Suprapubic skin (tissue), 3 donors: ENCODE measurements at regions not wholly inside any gene's neighbourhood (a gene's known extent, or its start where the extent isn't known, plus 50 kb on each side); places are given as distances from the start of the nearest gene placed in this dataset.

Experiments
- POLR2A ChIP-seq, 2 donors: fragments of 450-650 bp; IDR thresholded peaks; one replicate each; pipeline ENCODE4 v1.6.1; 2017; ENCODE audit warnings: antibody characterized with exemption in 2 of 2, mild to moderate bottlenecking in 2 of 2, moderate library complexity in 2 of 2
- TF ChIP-seq, protein P1 (sequence below), 2 donors: fragments of 200-600 bp in 1 of 2; fragments of 450-650 bp in 1 of 2; sonication (generic) in 1 of 2; IDR thresholded peaks; one replicate each; pipeline ENCODE4 v1.5.1; 2016 to 2019; ENCODE audit warnings: antibody characterized with exemption in 2 of 2, mild to moderate bottlenecking in 1 of 2, moderate library complexity in 1 of 2

DNA sequence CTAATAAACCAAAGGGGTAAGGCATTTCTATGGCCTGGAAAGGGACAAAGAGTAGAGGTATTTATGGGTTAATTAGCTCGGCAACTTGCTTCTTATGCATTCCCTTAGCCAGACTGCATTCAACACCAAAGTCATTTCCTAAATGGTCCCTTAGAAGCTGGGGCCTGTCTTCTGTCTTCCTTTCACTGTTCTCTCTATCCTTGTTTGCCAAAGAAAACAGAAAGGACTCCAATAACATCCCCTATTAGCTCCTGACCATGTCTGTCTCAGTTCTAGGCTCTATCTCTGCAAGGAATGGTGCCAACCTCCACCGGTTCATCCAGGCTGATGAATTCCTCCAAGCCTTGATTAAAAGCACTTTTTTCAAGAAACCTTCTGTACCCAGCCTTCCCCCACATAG lies 123.5 kb downstream of the KCTD12 start:
- TF ChIP-seq POLR2A (IDR thresholded peaks at IDR 0.05): no peak
- TF ChIP-seq, protein P1, sequence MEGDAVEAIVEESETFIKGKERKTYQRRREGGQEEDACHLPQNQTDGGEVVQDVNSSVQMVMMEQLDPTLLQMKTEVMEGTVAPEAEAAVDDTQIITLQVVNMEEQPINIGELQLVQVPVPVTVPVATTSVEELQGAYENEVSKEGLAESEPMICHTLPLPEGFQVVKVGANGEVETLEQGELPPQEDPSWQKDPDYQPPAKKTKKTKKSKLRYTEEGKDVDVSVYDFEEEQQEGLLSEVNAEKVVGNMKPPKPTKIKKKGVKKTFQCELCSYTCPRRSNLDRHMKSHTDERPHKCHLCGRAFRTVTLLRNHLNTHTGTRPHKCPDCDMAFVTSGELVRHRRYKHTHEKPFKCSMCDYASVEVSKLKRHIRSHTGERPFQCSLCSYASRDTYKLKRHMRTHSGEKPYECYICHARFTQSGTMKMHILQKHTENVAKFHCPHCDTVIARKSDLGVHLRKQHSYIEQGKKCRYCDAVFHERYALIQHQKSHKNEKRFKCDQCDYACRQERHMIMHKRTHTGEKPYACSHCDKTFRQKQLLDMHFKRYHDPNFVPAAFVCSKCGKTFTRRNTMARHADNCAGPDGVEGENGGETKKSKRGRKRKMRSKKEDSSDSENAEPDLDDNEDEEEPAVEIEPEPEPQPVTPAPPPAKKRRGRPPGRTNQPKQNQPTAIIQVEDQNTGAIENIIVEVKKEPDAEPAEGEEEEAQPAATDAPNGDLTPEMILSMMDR (IDR thresholded peaks at IDR 0.05): no peak
